ENCODE measurements at regions not wholly inside any gene's neighbourhood (a gene's known extent, or its start where the extent isn't known, plus 50 kb on each side); places are given as distances from the start of the nearest gene placed in this dataset.
"Not testable (repeated sequence)": the region's sequence is repeated elsewhere in the genome, so short reads cannot be mapped to it uniquely, and the experiment has no call there.

DNA sequence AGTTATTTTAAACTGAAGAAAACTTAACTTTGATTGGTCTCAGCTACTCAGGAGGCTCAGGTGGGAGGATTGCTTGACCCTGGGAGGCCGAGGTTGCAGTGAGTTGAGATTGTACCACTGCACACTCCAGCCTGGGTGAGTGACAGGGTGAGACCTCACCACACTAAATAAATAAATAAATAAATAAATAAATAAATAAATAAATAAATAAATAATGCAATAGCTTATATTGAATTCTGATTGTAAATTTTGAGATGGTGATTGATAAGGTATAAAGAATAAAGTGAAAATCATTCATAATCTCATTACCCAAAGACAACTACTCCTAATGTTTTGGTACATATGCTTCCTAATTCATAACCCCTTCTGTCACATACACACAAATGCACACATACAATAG, 58.1 kb downstream of the TUBA3C start:
- DNase-seq: no peak

GRCh38 chr13:19117913-19118739, 63.5 kb downstream of the TUBA3C start:
- DNase-seq: no peak

DNA sequence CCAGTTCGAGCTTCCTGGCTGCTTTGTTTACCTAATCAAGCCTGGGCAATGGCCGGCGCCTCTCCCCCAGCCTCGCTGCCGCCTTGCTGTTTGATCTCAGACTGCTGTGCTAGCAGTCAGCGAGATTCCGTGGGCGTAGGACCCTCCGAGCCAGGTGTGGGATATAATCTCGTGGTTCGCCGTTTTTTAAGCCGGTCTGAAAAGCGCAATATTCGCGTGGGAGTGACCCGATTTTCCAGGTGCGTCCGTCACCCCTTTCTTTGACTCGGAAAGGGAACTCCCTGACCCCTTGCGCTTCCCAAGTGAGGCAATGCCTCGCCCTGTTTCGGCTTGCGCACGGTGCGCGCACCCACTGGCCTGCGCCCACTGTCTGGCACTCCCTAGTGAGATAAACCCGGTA, 72.4 kb downstream of the TUBA3C start:
- DNase-seq: not testable (repeated sequence)

- DNase-seq: no peak
Measured at GRCh38 chr13:19103140-19103539, 78.5 kb downstream of the TUBA3C start.

- DNase-seq: no peak
Measured at GRCh38 chr13:19093369-19093768, 88.3 kb downstream of the TUBA3C start.

- DNase-seq: no peak
Measured at GRCh38 chr13:19090495-19090894, 91.1 kb downstream of the TUBA3C start.

DNA sequence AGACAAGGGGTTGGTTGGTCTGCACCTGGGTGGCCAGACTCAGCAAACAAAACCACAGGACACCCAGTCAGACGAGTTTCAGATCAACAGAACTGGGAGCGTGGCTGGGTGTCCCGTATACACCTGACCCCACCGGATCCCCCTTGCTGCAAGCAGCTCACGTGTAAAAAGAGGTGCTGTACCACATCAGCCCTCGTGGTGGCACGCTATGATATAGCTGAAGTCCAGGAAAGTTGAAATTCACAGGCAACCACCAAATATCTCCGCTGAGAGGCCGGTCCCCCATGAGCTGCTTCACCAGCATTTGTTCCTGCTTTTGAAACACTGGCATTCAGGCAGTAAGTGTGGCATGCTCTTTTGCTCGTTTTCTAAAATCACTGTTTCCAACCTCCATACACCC, 92.3 kb downstream of the TUBA3C start:
- DNase-seq: no peak

GRCh38 chr13:19088416-19088815, 93.2 kb downstream of the TUBA3C start:
- DNase-seq: no peak

- no peak for DNase-seq
Measured at GRCh38 chr13:19085876-19086275, 95.7 kb downstream of the TUBA3C start.

- DNase-seq: no peak
Measured at GRCh38 chr13:19085258-19085657, 96.4 kb downstream of the TUBA3C start.

GRCh38 chr13:19083340-19083739, 98.3 kb downstream of the TUBA3C start:
- DNase-seq: no peak

- DNase-seq: no peak
Measured at GRCh38 chr13:19075418-19075817, 106.2 kb downstream of the TUBA3C start.

GRCh38 chr13:19074519-19074918, 107.1 kb downstream of the TUBA3C start:
- DNase-seq: no peak

DNA sequence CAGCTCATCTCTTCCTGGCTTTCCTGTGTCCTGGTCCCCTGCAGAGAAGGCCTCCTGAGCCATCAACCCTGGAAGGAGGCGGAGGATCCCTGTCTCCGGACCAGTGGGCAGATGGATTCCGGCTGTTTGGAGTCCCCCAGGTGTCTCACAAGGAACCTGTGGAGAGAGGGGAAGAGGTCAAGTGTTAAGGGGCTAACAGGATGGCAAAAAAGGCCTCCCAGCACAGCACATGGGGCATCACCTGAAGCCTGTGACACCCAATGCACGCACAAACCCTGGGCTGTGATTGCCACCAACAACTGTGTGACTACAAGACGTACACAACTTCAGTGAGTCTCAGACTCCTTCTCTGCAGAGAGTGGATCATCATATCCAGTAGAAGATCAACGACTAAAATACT, 107.5 kb downstream of the TUBA3C start:
- not testable (repeated sequence) for DNase-seq

- not testable (repeated sequence) for DNase-seq
Measured at GRCh38 chr13:19072956-19073706, 108.5 kb downstream of the TUBA3C start.

DNA sequence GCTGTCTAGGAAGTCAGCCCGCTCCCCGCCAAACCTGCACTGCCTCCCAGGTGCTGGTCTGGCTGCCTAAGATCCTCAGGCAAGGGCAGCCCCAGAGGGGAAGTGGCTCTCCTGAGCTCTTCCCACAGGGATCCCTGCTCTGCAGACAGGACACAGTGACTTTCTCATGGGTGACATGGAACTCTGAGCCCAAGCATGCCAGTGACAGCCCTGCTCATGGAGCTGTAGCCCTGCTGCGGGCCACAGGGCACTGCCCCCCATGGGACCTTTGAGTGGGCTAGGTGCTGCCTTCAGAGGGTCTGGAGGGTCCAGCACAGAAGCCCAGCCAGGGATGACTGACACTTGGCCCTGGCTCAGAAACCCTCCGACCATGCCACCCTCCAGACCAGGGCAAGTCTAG, 109.1 kb downstream of the TUBA3C start:
- DNase-seq: no peak

GRCh38 chr13:19071161-19071936, 110.3 kb downstream of the TUBA3C start:
- DNase-seq: no peak

DNA sequence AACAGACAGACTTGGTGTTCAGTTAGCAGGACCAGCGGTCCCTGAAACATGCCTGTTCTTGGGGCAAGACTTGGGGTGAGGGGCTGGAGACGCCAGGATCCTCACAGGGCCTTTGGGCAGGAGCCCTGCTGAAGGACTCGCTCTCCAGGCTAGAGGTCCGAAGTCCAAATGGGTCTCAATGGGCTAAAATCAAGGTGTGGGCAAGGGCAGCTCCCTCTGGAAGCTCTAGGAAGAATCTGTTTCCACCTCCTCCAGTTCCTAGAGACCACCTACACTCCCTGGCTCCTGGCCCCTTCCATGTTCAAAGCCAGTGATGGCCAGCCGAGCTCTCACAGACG, 111.3 kb downstream of the TUBA3C start:
- no peak for DNase-seq

- DNase-seq: no peak
Measured at GRCh38 chr13:19069684-19070397, 111.8 kb downstream of the TUBA3C start.

GRCh38 chr13:19068691-19069090, 112.9 kb downstream of the TUBA3C start:
- DNase-seq: no peak

GRCh38 chr13:19067767-19068166, 113.9 kb downstream of the TUBA3C start:
- DNase-seq: no peak

DNA sequence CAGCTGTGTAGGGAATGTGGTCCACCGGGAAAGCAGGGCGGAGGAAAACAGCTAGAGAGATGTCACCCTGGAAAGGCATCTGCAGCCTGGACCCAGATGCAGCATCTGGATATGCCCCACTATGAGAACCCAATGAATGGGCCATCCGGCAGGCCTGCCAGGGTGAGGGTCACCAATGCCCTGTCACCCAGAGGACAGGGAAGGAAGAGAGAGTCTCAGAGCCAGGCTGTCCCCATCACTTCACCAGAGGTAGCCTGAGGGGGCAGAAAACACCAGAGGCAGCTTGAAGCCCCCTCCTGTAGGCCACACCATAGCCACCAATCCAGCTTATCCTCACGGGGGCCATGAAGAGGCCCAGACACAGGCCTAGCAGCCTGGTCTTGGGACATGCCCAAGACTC, 118.8 kb downstream of the TUBA3C start:
- DNase-seq: no peak

All from 8988T (cell line).